ENCODE measurements at regions not wholly inside any gene's neighbourhood (a gene's known extent, or its start where the extent isn't known, plus 50 kb on each side); places are given as distances from the start of the nearest gene placed in this dataset.

DNA sequence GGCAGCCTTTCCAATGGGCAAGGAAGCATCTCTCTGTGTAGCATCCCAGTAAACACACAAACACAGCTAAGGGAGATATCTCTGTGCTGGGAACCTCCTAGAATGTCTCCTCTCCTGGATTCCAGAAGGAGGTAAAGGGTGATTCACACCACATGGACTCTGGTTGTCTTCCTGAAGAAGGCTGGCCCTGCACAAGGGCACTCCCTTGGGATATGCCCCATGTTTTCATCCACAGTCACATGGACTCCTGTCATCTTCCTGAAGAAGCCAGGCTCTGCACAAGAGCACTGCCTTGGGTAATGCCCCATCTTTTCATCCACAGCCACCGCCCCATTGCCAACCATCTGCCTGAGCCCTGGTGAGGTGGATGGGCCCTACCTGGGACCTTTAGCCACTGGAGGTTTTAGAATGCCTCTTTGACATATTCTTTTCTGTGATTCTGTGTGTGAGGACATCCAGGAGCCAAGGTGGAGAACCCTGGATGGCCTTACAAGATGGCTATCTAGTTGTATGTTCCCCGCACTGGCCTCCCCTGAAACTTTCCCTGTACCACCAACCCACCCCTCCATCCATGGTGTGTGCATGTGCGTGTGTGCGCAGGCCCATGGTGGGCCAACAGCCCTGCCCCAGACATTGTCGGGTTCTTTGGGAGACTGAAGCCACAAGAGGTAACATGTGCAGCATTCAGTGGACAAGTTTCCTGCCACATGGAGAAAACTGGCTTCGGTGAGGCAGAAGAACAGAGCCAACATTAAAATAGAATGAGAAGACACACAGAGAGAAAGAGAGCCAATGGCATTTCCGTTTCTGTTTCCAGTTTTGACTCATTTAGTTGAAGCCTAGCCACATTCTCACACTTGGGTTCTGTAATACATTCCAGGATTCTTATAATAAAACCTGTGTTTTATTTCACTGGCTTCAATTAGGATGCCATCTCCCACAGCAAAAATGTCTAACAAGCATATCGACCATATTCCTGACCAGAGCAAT, 110.2 kb upstream of the CST7 start:
- TF ChIP-seq EZH2 (IDR thresholded peaks at IDR 0.05; ENCODE audit: borderline replicate concordance, low read depth, low read length, severe bottlenecking) (no peak), POLR2A (IDR thresholded peaks at IDR 0.05; ENCODE audit: low read depth, low read length) (no peak), MAX (IDR thresholded peaks at IDR 0.05; ENCODE audit: insufficient read depth, insufficient read length) (no peak), POLR2AphosphoS5 (IDR thresholded peaks at IDR 0.05; ENCODE audit: insufficient read depth, low read depth, low read length) (no peak), CTCF (IDR thresholded peaks at IDR 0.05; ENCODE audit: extremely low read depth in 1 of 2, insufficient read depth in 1 of 2, low read depth in 1 of 2, low read length in 2 of 2) (no peak)

Data from endothelial cell of umbilical vein (primary cell).